GM12891 (cell line): ENCODE measurements at regions not wholly inside any gene's neighbourhood (a gene's known extent, or its start where the extent isn't known, plus 50 kb on each side); places are given as distances from the start of the nearest gene placed in this dataset.

Experiments used
- POLR2A ChIP-seq: IDR thresholded peaks from 2 replicates; pipeline ENCODE4 v1.6.1; 2011; ENCODE audit warnings: low read depth, low read length, control low read depth
- POLR2AphosphoS5 ChIP-seq: IDR thresholded peaks from 2 replicates; pipeline ENCODE4 v1.6.1; 2011; ENCODE audit warnings: low read depth, low read length, control low read depth
- TAF1 ChIP-seq: IDR thresholded peaks from 2 replicates; pipeline ENCODE4 v1.6.1; 2011; ENCODE audit warnings: low read depth, low read length, control low read depth

GRCh38 chr2:16296038-16296290 lies 355.6 kb downstream of the MYCN start:
- TF ChIP-seq POLR2AphosphoS5 (no peak), TAF1 (no peak), POLR2A (no peak)
